ENCODE measurements at regions not wholly inside any gene's neighbourhood (a gene's known extent, or its start where the extent isn't known, plus 50 kb on each side); places are given as distances from the start of the nearest gene placed in this dataset.

DNA sequence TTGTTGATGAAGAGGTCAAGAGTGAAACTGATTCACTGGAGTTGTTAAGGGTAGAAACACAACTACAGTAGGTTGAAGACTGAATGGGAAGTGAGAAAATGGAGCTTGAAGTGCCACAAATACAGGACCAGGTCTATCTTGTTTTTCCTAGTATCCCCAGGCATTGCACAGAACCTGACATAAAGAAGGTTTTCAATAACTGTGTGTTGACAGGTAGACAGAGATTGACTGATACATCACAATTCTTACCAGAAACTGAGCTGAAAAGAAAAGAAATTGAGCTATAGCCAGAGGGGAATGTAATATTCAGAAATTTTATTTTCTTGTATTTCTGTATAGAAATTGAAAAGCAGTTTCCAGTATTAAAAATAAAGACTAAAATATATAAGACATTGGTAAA, 767.7 kb downstream of the PCDH17 start (continued):
- TF ChIP-seq, protein P1, sequence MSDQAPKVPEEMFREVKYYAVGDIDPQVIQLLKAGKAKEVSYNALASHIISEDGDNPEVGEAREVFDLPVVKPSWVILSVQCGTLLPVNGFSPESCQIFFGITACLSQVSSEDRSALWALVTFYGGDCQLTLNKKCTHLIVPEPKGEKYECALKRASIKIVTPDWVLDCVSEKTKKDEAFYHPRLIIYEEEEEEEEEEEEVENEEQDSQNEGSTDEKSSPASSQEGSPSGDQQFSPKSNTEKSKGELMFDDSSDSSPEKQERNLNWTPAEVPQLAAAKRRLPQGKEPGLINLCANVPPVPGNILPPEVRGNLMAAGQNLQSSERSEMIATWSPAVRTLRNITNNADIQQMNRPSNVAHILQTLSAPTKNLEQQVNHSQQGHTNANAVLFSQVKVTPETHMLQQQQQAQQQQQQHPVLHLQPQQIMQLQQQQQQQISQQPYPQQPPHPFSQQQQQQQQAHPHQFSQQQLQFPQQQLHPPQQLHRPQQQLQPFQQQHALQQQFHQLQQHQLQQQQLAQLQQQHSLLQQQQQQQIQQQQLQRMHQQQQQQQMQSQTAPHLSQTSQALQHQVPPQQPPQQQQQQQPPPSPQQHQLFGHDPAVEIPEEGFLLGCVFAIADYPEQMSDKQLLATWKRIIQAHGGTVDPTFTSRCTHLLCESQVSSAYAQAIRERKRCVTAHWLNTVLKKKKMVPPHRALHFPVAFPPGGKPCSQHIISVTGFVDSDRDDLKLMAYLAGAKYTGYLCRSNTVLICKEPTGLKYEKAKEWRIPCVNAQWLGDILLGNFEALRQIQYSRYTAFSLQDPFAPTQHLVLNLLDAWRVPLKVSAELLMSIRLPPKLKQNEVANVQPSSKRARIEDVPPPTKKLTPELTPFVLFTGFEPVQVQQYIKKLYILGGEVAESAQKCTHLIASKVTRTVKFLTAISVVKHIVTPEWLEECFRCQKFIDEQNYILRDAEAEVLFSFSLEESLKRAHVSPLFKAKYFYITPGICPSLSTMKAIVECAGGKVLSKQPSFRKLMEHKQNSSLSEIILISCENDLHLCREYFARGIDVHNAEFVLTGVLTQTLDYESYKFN (CRISPR knock-in tag; conservative IDR thresholded peaks at IDR 0.05) = no peak
- TF ChIP-seq TP53 (CRISPR knock-in tag; conservative IDR thresholded peaks at IDR 0.05) = no peak

DNA sequence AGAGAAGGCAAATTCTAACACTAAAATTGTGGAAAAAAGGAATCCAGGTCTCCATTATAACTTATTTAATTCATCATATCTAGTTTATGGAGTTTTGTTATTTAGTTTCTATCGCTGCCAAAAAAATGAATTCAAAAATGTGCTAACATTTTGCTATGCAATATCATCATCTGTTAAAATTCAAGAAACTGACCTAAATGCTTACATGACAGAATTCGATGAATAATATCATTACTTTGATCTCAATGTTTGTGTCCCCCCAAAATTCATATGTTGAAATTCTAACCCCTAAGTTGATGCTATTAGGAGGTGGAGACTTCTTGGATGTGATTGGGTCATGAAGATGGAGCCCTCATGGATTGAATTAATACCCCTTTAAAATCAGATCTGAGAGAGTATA, 775.0 kb downstream of the PCDH17 start:
- intact Hi-C loops (cut with micrococcal nuclease; ENCODE audit: unreplicated experiment) (no loop called here), in situ Hi-C loops (cut with HindIII; ENCODE audit: extremely low pct_ligation_motif_present, low pct_unique_long_range_greater_than_20kb) (no loop called here)
- ChIA-PET CTCF (ENCODE audit: low intra/inter-chr PET ratio, low total read pairs) (no interaction called here), POLR2A (no interaction called here)
- TF ChIP-seq PHF20 (CRISPR knock-in tag; IDR thresholded peaks at IDR 0.05) (no peak), MAFK (conservative IDR thresholded peaks at IDR 0.05 in 1 of 2, IDR thresholded peaks at IDR 0.05 in 1 of 2; ENCODE audit: low read length in 2 of 2) (peak; percentile 65 to 84), HNF4G (IDR thresholded peaks at IDR 0.05; ENCODE audit: borderline replicate concordance, low read depth, low read length) (no peak), HNF4G (CRISPR knock-in tag; IDR thresholded peaks at IDR 0.05; ENCODE audit: borderline replicate concordance, low read depth) (no peak), RBM39 (IDR thresholded peaks at IDR 0.05; ENCODE audit: low read depth, low read length, poor library complexity, severe bottlenecking) (no peak), ZNF619 (CRISPR knock-in tag; IDR thresholded peaks at IDR 0.05) (no peak), ZNF263 (CRISPR knock-in tag; IDR thresholded peaks at IDR 0.05) (no peak), ZNF768 (CRISPR knock-in tag; IDR thresholded peaks at IDR 0.05) (no peak), ZNF136 (CRISPR knock-in tag; IDR thresholded peaks at IDR 0.05; ENCODE audit: low read depth) (no peak), MAFF (IDR thresholded peaks at IDR 0.05; ENCODE audit: low read depth, low read length) (peak; percentile 80), RORA (CRISPR knock-in tag; IDR thresholded peaks at IDR 0.05) (no peak)
- TF ChIP-seq, protein P2, sequence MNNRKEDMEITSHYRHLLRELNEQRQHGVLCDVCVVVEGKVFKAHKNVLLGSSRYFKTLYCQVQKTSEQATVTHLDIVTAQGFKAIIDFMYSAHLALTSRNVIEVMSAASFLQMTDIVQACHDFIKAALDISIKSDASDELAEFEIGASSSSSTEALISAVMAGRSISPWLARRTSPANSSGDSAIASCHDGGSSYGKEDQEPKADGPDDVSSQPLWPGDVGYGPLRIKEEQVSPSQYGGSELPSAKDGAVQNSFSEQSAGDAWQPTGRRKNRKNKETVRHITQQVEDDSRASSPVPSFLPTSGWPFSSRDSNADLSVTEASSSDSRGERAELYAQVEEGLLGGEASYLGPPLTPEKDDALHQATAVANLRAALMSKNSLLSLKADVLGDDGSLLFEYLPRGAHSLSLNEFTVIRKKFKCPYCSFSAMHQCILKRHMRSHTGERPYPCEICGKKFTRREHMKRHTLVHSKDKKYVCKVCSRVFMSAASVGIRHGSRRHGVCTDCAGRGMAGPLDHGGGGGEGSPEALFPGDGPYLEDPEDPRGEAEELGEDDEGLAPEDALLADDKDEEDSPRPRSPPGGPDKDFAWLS (CRISPR knock-in tag; IDR thresholded peaks at IDR 0.05; ENCODE audit: borderline replicate concordance) = no peak
- TF ChIP-seq, protein P3, sequence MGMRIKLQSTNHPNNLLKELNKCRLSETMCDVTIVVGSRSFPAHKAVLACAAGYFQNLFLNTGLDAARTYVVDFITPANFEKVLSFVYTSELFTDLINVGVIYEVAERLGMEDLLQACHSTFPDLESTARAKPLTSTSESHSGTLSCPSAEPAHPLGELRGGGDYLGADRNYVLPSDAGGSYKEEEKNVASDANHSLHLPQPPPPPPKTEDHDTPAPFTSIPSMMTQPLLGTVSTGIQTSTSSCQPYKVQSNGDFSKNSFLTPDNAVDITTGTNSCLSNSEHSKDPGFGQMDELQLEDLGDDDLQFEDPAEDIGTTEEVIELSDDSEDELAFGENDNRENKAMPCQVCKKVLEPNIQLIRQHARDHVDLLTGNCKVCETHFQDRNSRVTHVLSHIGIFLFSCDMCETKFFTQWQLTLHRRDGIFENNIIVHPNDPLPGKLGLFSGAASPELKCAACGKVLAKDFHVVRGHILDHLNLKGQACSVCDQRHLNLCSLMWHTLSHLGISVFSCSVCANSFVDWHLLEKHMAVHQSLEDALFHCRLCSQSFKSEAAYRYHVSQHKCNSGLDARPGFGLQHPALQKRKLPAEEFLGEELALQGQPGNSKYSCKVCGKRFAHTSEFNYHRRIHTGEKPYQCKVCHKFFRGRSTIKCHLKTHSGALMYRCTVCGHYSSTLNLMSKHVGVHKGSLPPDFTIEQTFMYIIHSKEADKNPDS (CRISPR knock-in tag; IDR thresholded peaks at IDR 0.05) = no peak
- Histone ChIP-seq H3K9me3 (ENCODE audit: low read length) (peaks cover 81% of the 10 kb centered on the region), H2AFZ (ENCODE audit: low read length) (no peak overlapping the region), H4K20me1 (ENCODE audit: insufficient read depth, low read length) (no peaks in the 10 kb centered on the region), H3K4me2 (ENCODE audit: low read depth, low read length) (no peak overlapping the region), H3K9ac (ENCODE audit: insufficient read depth, low read depth, low read length) (no peak overlapping the region), H3K27ac (ENCODE audit: extremely low read length, insufficient read depth, low read length) (no peak overlapping the region), H3K79me2 (ENCODE audit: insufficient read depth, low read length) (no peaks in the 10 kb centered on the region), H3K4me1 (ENCODE audit: insufficient read depth, low read length) (no peaks in the 10 kb centered on the region), H3K27me3 (ENCODE audit: control insufficient read depth in 1 of 2, insufficient read depth in 2 of 2, low read length in 2 of 2) (no peaks in the 10 kb centered on the region), H3K4me3 (replicated peaks in 1 of 3; ENCODE audit: insufficient read depth in 1 of 3, low read depth in 2 of 3, low read length in 3 of 3) (no peak overlapping the region), H3K36me3 (replicated peaks in 1 of 2; ENCODE audit: control insufficient read depth in 1 of 2, insufficient read depth in 2 of 2, low read length in 2 of 2) (no peaks in the 10 kb centered on the region)
- ATAC-seq (no peak), DNase-seq (ENCODE audit: low spot score) (no peak), FAIRE-seq (no peak)
- no TSS peak for BruUV-seq (replicated peaks)
- 0% methylated on average over 2 of the region's 2 CpGs for WGBS (ENCODE audit: low lambda C conversion rate)

All from HepG2 (cell line).